ENCODE measurements at regions not wholly inside any gene's neighbourhood (a gene's known extent, or its start where the extent isn't known, plus 50 kb on each side); places are given as distances from the start of the nearest gene placed in this dataset.

- no peak for DNase-seq (ENCODE audit: low read depth)
Observed at GRCh38 chr6:19454001-19454720, 383.0 kb upstream of the ID4 start.

GRCh38 chr6:19454721-19455392 is 382.3 kb upstream of the ID4 start:
- no peak for DNase-seq (ENCODE audit: low read depth)

- no peak for DNase-seq (ENCODE audit: low read depth)
Observed at GRCh38 chr6:19463250-19463649, 373.9 kb upstream of the ID4 start.

- DNase-seq (ENCODE audit: low read depth), result no peak
Observed at GRCh38 chr6:19463925-19464324, 373.2 kb upstream of the ID4 start.

- peak; percentile 58 for DNase-seq (ENCODE audit: low read depth)
Observed at GRCh38 chr6:19465256-19465655, 371.9 kb upstream of the ID4 start.

- DNase-seq (ENCODE audit: low read depth), result peak; percentile 90
Observed at GRCh38 chr6:19465760-19466159, 371.4 kb upstream of the ID4 start.

GRCh38 chr6:19470333-19470732 is 366.8 kb upstream of the ID4 start:
- no peak for DNase-seq (ENCODE audit: low read depth)

- DNase-seq (ENCODE audit: low read depth), result peak; percentile 100
Observed at GRCh38 chr6:19472153-19472552, 365.0 kb upstream of the ID4 start.

- DNase-seq (ENCODE audit: low read depth), result peak; percentile 26
Observed at GRCh38 chr6:19472850-19473249, 364.3 kb upstream of the ID4 start.

- DNase-seq (ENCODE audit: low read depth), result no peak
Observed at GRCh38 chr6:19477563-19477962, 359.6 kb upstream of the ID4 start.

GRCh38 chr6:19478273-19478672 is 358.9 kb upstream of the ID4 start:
- no peak for DNase-seq (ENCODE audit: low read depth)

GRCh38 chr6:19478992-19479391 is 358.2 kb upstream of the ID4 start:
- peak; percentile 74 for DNase-seq (ENCODE audit: low read depth)

GRCh38 chr6:19479551-19479950 is 357.6 kb upstream of the ID4 start:
- DNase-seq (ENCODE audit: low read depth), result no peak

- DNase-seq (ENCODE audit: low read depth), result peak; percentile 44
Observed at GRCh38 chr6:19492636-19493405, 344.3 kb upstream of the ID4 start.

GRCh38 chr6:19501737-19502245 is 335.4 kb upstream of the ID4 start:
- DNase-seq (ENCODE audit: low read depth), result no peak

GRCh38 chr6:19502301-19502700 is 334.9 kb upstream of the ID4 start:
- peak; percentile 7 for DNase-seq (ENCODE audit: low read depth)

GRCh38 chr6:19515939-19516338 is 321.2 kb upstream of the ID4 start:
- no peak for DNase-seq (ENCODE audit: low read depth)

- DNase-seq (ENCODE audit: low read depth), result no peak
Observed at GRCh38 chr6:19519941-19520340, 317.2 kb upstream of the ID4 start.

GRCh38 chr6:19524366-19525186 is 312.6 kb upstream of the ID4 start:
- DNase-seq (ENCODE audit: low read depth), result no peak

- DNase-seq (ENCODE audit: low read depth), result no peak
Observed at GRCh38 chr6:19525673-19526072, 311.5 kb upstream of the ID4 start.

- no peak for DNase-seq (ENCODE audit: low read depth)
Observed at GRCh38 chr6:19530188-19530587, 307.0 kb upstream of the ID4 start.

GRCh38 chr6:19535351-19535750 is 301.8 kb upstream of the ID4 start:
- no peak for DNase-seq (ENCODE audit: low read depth)
